Mesothelial cell of epicardium (in vitro differentiated cells): ENCODE measurements at regions not wholly inside any gene's neighbourhood (a gene's known extent, or its start where the extent isn't known, plus 50 kb on each side); places are given as distances from the start of the nearest gene placed in this dataset.

ENCODE experiments used
- DNase-seq, 2 experiments: peaks; one replicate each; pipeline ENCODE4 v3.0.0; 2021; ENCODE audit warnings: low spot score in 2 of 2; ENCODE audit not compliant: unreplicated experiment in 2 of 2
- H3K27ac Mint-ChIP-seq: 2 replicates; pipeline ENCODE4 v1.8.0; 2021; ENCODE audit warnings: mixed read lengths
- H3K27me3 Mint-ChIP-seq: 2 replicates; pipeline ENCODE4 v1.8.0; 2021; ENCODE audit warnings: low read depth, mixed read lengths
- H3K36me3 Mint-ChIP-seq: 2 replicates; pipeline ENCODE4 v1.8.0; 2021; ENCODE audit warnings: mixed read lengths
- H3K4me1 Mint-ChIP-seq: 2 replicates; pipeline ENCODE4 v1.8.0; 2021; ENCODE audit warnings: mixed read lengths
- H3K4me3 Mint-ChIP-seq: 2 replicates; pipeline ENCODE4 v1.8.0; 2021; ENCODE audit warnings: mild to moderate bottlenecking, moderate library complexity, mixed read lengths
- H3K9me3 Mint-ChIP-seq: 2 replicates; pipeline ENCODE4 v1.8.0; 2021; ENCODE audit warnings: mixed read lengths
- CTCF ChIP-seq: fragments of 200-600 bp; sonication (generic); IDR thresholded peaks from one replicate; pipeline ENCODE4 v1.5.0; 2021; ENCODE audit warnings: antibody characterized with exemption; ENCODE audit not compliant: unreplicated experiment

- TF ChIP-seq CTCF, result no peak
- H3K9me3 Mint-ChIP-seq, result no peaks in the 10 kb centered on the region
- H3K4me1 Mint-ChIP-seq, result no peaks in the 10 kb centered on the region
- no peak overlapping the region for H3K27ac Mint-ChIP-seq
- peaks cover 3% of the 10 kb centered on the region for H3K27me3 Mint-ChIP-seq
- no peak overlapping the region for H3K4me3 Mint-ChIP-seq
- DNase-seq, result no peak
- no peaks in the 10 kb centered on the region for H3K36me3 Mint-ChIP-seq
Measured at GRCh38 chr22:49569286-49570031, 258.2 kb downstream of the BRD1 start.

GRCh38 chr22:49568751-49569285 is 258.9 kb downstream of the BRD1 start:
- H3K4me3 Mint-ChIP-seq, result no peak overlapping the region
- H3K27me3 Mint-ChIP-seq, result peaks cover 3% of the 10 kb centered on the region
- H3K4me1 Mint-ChIP-seq, result no peaks in the 10 kb centered on the region
- H3K36me3 Mint-ChIP-seq, result no peaks in the 10 kb centered on the region
- H3K9me3 Mint-ChIP-seq, result no peaks in the 10 kb centered on the region
- no peak overlapping the region for H3K27ac Mint-ChIP-seq
- no peak for TF ChIP-seq CTCF
- DNase-seq, result no peak

GRCh38 chr22:49567899-49568750 is 259.5 kb downstream of the BRD1 start:
- Mint-ChIP-seq H3K27me3 (peaks cover 3% of the 10 kb centered on the region), H3K36me3 (no peaks in the 10 kb centered on the region), H3K4me1 (no peaks in the 10 kb centered on the region), H3K4me3 (no peak overlapping the region), H3K27ac (no peak overlapping the region), H3K9me3 (no peaks in the 10 kb centered on the region)
- no peak for DNase-seq
- no peak for TF ChIP-seq CTCF

GRCh38 chr22:49566693-49567092 is 261.0 kb downstream of the BRD1 start:
- Mint-ChIP-seq H3K27me3 (peaks cover 3% of the 10 kb centered on the region), H3K36me3 (no peaks in the 10 kb centered on the region), H3K27ac (no peak overlapping the region), H3K4me3 (no peak overlapping the region), H3K9me3 (no peaks in the 10 kb centered on the region), H3K4me1 (no peaks in the 10 kb centered on the region)
- DNase-seq, result no peak
- no peak for TF ChIP-seq CTCF

- no peak for DNase-seq
- H3K4me3 Mint-ChIP-seq, result no peak overlapping the region
- H3K27me3 Mint-ChIP-seq, result peaks cover 7% of the 10 kb centered on the region
- no peak overlapping the region for H3K27ac Mint-ChIP-seq
- no peaks in the 10 kb centered on the region for H3K9me3 Mint-ChIP-seq
- TF ChIP-seq CTCF, result no peak
- no peaks in the 10 kb centered on the region for H3K4me1 Mint-ChIP-seq
- no peaks in the 10 kb centered on the region for H3K36me3 Mint-ChIP-seq
Measured at GRCh38 chr22:49566141-49566541, 261.5 kb downstream of the BRD1 start.
